ENCODE measurements at regions not wholly inside any gene's neighbourhood (a gene's known extent, or its start where the extent isn't known, plus 50 kb on each side); places are given as distances from the start of the nearest gene placed in this dataset.

DNA sequence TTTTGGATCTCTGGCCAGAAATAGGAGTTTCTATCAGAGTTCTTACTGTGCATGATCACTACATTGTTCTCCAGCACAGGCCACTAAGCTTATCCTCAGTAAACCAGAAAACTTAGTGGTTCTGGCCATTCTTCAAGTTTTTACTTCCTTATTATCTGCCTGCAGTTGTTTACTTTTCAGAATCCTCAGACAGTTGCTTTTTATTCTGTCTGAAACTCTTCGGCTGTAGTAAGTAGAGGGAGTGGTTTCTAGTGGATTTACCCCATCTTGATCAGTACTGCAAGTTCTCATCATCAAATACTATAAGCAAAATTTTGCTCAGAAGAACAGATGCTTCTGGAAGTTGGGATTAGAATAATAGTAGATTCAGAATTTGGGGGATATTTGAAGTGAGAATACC is 193.0 kb upstream of the RARB start:
- Histone ChIP-seq H3K9me3 (replicated peaks; ENCODE audit: control insufficient read depth, insufficient read depth, low read length) (no peaks in the 10 kb centered on the region), H3K4me2 (ENCODE audit: control insufficient read depth, insufficient read depth) (no peak overlapping the region), H2AFZ (ENCODE audit: control insufficient read depth, low read depth, low read length) (no peak overlapping the region), H3K4me1 (ENCODE audit: control insufficient read depth, insufficient read depth, low read length) (no peaks in the 10 kb centered on the region), H3K27ac (ENCODE audit: control insufficient read depth, insufficient read depth) (no peak overlapping the region), H3K79me2 (ENCODE audit: control insufficient read depth, insufficient read depth, low read length) (no peaks in the 10 kb centered on the region), H3K4me3 (no peak overlapping the region), H4K20me1 (ENCODE audit: control insufficient read depth, insufficient read depth) (no peaks in the 10 kb centered on the region), H3K27me3 (replicated peaks in 1 of 2; ENCODE audit: control insufficient read depth in 2 of 2, insufficient read depth in 2 of 2, low read length in 1 of 2) (no peaks in the 10 kb centered on the region), H3K9ac (ENCODE audit: control insufficient read depth, insufficient read depth, low read length) (no peak overlapping the region), H3K36me3 (ENCODE audit: control insufficient read depth in 2 of 2, insufficient read depth in 2 of 2, low read length in 1 of 2) (no peaks in the 10 kb centered on the region)
- TF ChIP-seq, protein P1, sequence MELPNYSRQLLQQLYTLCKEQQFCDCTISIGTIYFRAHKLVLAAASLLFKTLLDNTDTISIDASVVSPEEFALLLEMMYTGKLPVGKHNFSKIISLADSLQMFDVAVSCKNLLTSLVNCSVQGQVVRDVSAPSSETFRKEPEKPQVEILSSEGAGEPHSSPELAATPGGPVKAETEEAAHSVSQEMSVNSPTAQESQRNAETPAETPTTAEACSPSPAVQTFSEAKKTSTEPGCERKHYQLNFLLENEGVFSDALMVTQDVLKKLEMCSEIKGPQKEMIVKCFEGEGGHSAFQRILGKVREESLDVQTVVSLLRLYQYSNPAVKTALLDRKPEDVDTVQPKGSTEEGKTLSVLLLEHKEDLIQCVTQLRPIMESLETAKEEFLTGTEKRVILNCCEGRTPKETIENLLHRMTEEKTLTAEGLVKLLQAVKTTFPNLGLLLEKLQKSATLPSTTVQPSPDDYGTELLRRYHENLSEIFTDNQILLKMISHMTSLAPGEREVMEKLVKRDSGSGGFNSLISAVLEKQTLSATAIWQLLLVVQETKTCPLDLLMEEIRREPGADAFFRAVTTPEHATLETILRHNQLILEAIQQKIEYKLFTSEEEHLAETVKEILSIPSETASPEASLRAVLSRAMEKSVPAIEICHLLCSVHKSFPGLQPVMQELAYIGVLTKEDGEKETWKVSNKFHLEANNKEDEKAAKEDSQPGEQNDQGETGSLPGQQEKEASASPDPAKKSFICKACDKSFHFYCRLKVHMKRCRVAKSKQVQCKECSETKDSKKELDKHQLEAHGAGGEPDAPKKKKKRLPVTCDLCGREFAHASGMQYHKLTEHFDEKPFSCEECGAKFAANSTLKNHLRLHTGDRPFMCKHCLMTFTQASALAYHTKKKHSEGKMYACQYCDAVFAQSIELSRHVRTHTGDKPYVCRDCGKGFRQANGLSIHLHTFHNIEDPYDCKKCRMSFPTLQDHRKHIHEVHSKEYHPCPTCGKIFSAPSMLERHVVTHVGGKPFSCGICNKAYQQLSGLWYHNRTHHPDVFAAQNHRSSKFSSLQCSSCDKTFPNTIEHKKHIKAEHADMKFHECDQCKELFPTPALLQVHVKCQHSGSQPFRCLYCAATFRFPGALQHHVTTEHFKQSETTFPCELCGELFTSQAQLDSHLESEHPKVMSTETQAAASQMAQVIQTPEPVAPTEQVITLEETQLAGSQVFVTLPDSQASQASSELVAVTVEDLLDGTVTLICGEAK (IDR thresholded peaks at IDR 0.05; ENCODE audit: borderline replicate concordance): no peak
- TF ChIP-seq NBN (IDR thresholded peaks at IDR 0.05) (no peak), POU2F2 (IDR thresholded peaks at IDR 0.05; ENCODE audit: borderline replicate concordance, low read depth, low read length) (no peak), JUNB (IDR thresholded peaks at IDR 0.05) (no peak), STAT3 (IDR thresholded peaks at IDR 0.05; ENCODE audit: low read depth, low read length) (no peak), NFYA (IDR thresholded peaks at IDR 0.05; ENCODE audit: borderline replicate concordance, low read depth, low read length) (no peak), EZH2 (IDR thresholded peaks at IDR 0.05; ENCODE audit: borderline replicate concordance, control insufficient read depth, low read depth, low read length) (no peak), USF2 (IDR thresholded peaks at IDR 0.05; ENCODE audit: borderline replicate concordance, low read depth, low read length) (no peak), ZNF384 (IDR thresholded peaks at IDR 0.05; ENCODE audit: borderline replicate concordance, low read depth, low read length) (no peak), ZNF24 (IDR thresholded peaks at IDR 0.05) (no peak), ZZZ3 (IDR thresholded peaks at IDR 0.05; ENCODE audit: control insufficient read depth, insufficient read length, low read depth) (no peak), NR2C1 (IDR thresholded peaks at IDR 0.05) (no peak), CHD4 (IDR thresholded peaks at IDR 0.05) (no peak), ZNF687 (IDR thresholded peaks at IDR 0.05) (no peak), DPF2 (IDR thresholded peaks at IDR 0.05) (no peak), BACH1 (IDR thresholded peaks at IDR 0.05; ENCODE audit: borderline replicate concordance) (no peak)
- intact Hi-C loops (cut with micrococcal nuclease; ENCODE audit: unreplicated experiment): no loop called here
- ChIA-PET CTCF (no interaction called here), SMC1A (ENCODE audit: uncharacterized antibody, unreplicated experiment) (no interaction called here), RAD21 (ENCODE audit: unreplicated experiment) (no interaction called here), POLR2A (no interaction called here)
- BruUV-seq (replicated peaks): no TSS peak
- no peak for ATAC-seq
- no peak for DNase-seq (ENCODE audit: low read depth, low spot score)
- no peak for FAIRE-seq
- in situ Hi-C loops (cut with MboI): no loop called here
- WGBS (ENCODE audit: insufficient coverage, insufficient replicate concordance, low lambda C conversion rate, missing lambda C conversion rate): 0% methylated on average over 1 of the region's 1 CpG

Measured in GM12878 (cell line).